NCI-H82 treated with DMSO at 0.1 percent for 48 hours (cell line): ENCODE measurements at regions not wholly inside any gene's neighbourhood (a gene's known extent, or its start where the extent isn't known, plus 50 kb on each side); places are given as distances from the start of the nearest gene placed in this dataset.
A peak's percentile ranks its signal among the peaks of the same experiment; 100 is the strongest.

ENCODE experiments used
- DNase-seq: peaks from one replicate; lab custom pipeline; 2025; ENCODE audit not compliant: unreplicated experiment; lab: John Stamatoyannopoulos, UW

GRCh38 chr14:42057111-42057510 is 450.4 kb downstream of the LRFN5 start:
- no peak for DNase-seq

- peak; percentile 12 for DNase-seq
Observed at GRCh38 chr14:42047421-42048055, 440.9 kb downstream of the LRFN5 start.

- no peak for DNase-seq
Observed at GRCh38 chr14:42045383-42045782, 438.7 kb downstream of the LRFN5 start.

GRCh38 chr14:42028607-42029006 is 421.9 kb downstream of the LRFN5 start:
- DNase-seq: no peak

DNA sequence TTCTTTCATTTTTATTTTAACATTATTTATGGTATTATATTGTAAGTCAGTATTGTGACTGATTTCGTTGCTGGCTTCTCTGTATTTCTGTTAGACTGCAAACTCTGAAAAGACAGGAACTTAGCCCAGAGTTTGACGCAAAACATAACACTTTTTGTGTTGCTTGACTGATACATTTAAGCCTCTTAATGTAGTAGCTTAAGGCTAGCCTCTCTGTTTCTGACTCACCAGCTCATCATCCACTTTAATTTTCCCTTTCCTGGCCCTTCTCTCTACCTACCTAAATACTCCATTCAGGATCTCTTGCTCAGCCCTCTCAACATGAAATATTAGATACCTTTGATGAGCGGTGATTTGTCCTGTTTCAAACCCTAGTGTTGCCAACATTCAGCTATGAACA is 420.6 kb downstream of the LRFN5 start:
- no peak for DNase-seq

- no peak for DNase-seq
Observed at GRCh38 chr14:42023452-42023851, 416.8 kb downstream of the LRFN5 start.

DNA sequence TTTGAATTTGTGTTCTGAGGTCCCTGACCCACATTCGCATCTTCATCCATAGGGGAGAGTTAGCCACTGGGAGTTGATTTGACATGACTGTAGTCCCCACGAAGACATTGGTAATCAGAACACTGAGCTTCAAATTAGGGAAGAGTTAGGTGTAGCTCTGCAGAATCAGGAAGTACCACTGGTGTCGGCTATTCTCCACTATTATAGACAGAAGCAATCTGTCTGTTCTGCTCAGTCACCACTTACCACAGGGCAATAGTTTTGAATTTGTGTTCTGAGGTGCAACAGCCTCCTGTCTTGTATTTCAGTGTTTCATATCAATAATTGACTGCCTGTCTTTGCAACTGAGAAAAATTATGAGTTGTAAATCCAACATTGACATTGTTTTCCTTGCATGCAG is 407.6 kb downstream of the LRFN5 start:
- DNase-seq: no peak

- DNase-seq: no peak
Observed at GRCh38 chr14:42013559-42013958, 406.9 kb downstream of the LRFN5 start.

DNA sequence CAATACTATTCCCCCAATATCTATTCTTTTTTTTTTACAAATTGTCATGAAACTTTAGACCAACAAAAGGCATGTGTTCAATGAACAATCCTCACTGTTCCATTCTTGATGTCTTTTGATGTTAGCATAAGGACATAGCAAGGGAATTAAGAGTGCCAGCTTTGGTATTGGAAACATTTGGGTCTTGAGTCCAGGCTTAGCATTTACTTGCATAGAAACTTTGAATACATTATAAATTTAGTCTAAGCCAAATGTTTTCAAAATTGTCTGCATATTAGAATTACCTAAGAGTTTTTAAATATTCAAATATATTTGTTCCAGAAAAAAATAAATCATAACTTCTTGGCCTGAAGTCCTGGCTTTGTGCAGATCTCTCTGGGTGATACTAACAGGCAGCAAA is 406.5 kb downstream of the LRFN5 start:
- DNase-seq: no peak

DNA sequence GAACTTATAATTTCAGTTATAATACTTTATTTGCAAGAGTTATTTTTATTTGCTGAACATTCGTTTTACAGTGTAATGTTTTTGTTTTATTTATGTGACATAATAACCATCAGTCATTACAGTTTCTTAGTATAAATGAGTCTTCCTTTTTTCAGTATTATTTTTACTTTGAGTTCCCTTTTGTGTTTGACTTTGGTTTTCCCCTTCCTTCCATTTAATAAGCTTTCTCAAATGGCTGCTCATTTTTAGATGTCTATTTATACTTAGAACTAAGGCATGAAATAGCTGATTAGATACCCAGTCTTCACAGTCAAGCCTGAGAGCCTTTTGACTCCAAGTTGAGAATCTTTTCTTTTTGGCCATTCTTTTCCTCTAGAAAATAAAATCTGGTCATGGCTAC is 404.5 kb downstream of the LRFN5 start:
- DNase-seq: no peak

GRCh38 chr14:42004321-42004720 is 397.6 kb downstream of the LRFN5 start:
- DNase-seq: no peak

DNA sequence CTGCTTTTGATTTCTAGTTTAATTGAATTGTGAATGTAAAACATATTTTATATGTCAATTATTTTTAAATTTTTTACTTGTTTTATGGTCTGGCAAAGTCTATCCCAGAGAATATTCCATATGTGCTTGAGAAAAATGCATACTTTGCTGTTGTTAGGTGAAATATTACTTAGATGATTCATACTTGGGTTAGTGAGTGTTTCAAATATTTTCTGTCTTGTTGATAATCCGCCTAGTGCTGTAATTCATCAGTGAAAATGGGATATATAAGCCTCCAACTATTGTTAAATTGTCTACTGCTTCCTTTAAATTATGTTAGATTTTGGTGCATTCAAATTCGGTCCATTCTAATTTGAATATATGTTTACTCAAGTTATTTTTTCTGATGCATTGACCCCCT is 395.5 kb downstream of the LRFN5 start:
- no peak for DNase-seq

DNA sequence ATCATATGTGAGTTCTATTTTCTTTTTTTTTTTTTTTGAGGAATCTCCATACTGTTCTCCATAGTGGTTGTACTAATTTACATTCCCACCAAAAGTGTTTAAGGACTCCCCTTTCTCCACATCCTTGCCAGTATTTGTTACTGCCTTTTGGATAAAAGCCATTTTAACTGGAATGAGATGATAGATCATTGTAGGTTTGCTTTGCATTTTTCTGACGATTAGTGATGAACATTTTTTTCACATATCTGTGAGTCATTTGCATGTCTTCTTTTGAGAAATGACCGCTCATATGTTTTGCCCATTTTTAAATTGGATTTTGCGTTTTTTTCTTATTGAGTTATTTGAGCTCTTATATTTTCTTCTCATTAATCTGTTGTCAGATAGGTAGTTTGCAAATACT is 394.8 kb downstream of the LRFN5 start:
- no peak for DNase-seq

- no peak for DNase-seq
Observed at GRCh38 chr14:42000450-42000849, 393.8 kb downstream of the LRFN5 start.

DNA sequence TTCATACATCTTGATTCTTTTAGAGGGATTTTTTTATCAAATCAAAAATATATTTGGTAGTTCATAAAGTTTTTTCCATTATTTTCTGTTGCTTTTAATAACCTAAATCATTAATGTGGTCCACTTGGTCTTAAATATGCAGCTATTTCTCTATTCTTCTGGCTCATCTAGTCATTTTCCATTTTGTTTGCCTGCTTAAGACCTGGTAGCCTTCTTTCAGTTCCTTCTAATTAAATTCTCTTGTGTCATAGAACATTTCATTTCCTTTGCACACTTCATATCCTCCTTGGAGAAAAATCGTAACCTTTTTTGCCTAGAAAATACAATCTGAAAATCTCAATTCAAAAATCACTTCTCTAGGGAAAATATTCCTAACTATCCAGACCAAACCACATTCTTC is 387.0 kb downstream of the LRFN5 start:
- no peak for DNase-seq

- no peak for DNase-seq
Observed at GRCh38 chr14:41986700-41987099, 380.0 kb downstream of the LRFN5 start.

DNA sequence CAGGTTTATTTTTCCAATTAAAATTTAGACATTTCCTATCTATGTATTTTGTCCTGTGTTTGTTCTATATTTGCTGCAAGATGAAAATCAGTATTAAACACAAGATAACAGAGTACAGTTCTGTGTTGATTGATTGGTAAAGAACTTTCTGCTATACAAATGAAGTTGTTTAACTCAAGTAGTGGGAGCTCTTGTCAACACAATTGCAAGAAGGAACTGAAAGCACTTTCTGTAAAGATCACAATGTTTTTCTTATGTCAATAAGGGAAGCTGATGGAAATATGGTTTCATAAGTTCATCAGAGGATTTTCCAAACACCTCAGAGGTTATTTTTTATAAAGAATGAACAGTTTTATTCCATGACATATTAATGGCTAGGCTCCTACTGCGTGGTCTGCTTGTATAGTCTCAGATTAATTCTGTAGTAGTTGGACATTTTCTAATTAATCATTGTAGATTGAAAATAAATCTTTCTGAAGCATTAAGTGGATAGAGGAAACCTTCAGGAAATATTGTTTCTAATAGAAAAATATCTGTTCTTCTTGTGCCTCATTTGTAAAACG is 379.5 kb downstream of the LRFN5 start:
- no peak for DNase-seq

DNA sequence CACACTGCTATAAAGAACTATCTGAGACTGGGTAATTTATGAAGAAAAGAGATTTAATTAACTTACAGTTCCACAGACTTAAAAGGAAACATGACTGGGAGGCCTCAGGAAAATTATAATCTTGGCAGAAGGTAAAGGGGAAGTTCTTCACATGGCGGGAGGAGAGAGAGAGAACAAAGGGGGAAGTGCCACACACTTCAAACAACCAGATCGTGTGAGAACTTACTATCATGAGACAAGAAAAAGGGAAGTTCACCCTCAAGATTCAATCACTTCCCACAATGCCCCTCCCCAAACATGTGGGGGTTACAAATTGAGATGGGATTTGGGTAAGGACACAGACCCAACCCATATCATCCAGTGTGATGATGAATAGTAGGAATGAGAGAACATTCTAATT is 366.5 kb downstream of the LRFN5 start:
- DNase-seq: no peak

- no peak for DNase-seq
Observed at GRCh38 chr14:41972531-41972930, 365.9 kb downstream of the LRFN5 start.

- no peak for DNase-seq
Observed at GRCh38 chr14:41960281-41960680, 353.6 kb downstream of the LRFN5 start.

GRCh38 chr14:41957459-41957858 is 350.8 kb downstream of the LRFN5 start:
- DNase-seq: no peak
